Right lobe of liver (tissue), 6 donors: ENCODE measurements at regions not wholly inside any gene's neighbourhood (a gene's known extent, or its start where the extent isn't known, plus 50 kb on each side); places are given as distances from the start of the nearest gene placed in this dataset.

ENCODE experiments used
- ATAC-seq, 4 donors: fragments of 200-7000 bp; cut with Tn5 transposase; one replicate each; pipeline ENCODE4 v1.9.1; 2020; ENCODE audit warnings: mild to moderate bottlenecking in 4 of 4, moderate library complexity in 4 of 4
- DNase-seq, 3 donors: peaks; one replicate each; pipeline ENCODE4 v3.0.0-alpha.2; 2020
- H3K27ac ChIP-seq, 3 donors: fragments of 200-600 bp; one replicate each; pipeline ENCODE4 v1.8.0; 2022
- H3K27me3 ChIP-seq, 2 donors: fragments of 200-600 bp; one replicate each; pipeline ENCODE4 v1.8.0; 2022
- H3K36me3 ChIP-seq, 4 donors: fragments of 200-600 bp; sonication (generic) in 1 of 4; one replicate each; pipeline versions ENCODE4 v1.5.1 to v1.8.0; 2017 to 2022; ENCODE audit warnings: control low read depth in 1 of 4
- H3K4me1 ChIP-seq, 4 donors: fragments of 200-600 bp; sonication (generic) in 1 of 4; one replicate each; pipeline versions ENCODE4 v1.5.1 to v1.8.0; 2017 to 2022; ENCODE audit warnings: control low read depth in 1 of 4
- H3K4me3 ChIP-seq, 3 donors: fragments of 200-600 bp; one replicate each; pipeline ENCODE4 v1.8.0; 2022
- H3K9me3 ChIP-seq, 4 donors: fragments of 200-600 bp; sonication (generic) in 1 of 4; one replicate each; pipeline versions ENCODE4 v1.5.1 to v1.8.0; 2017 to 2022; ENCODE audit warnings: control low read depth in 1 of 4
- CTCF ChIP-seq, 4 donors: fragments of 200-600 bp in 3 of 4; fragments of 450-650 bp in 1 of 4; IDR thresholded peaks; one replicate each; pipeline versions ENCODE4 v1.5.1 to v1.8.0; 2016 to 2022; ENCODE audit warnings: antibody characterized with exemption in 4 of 4, mild to moderate bottlenecking in 2 of 4
- POLR2A ChIP-seq: fragments of 450-650 bp; IDR thresholded peaks from one replicate; pipeline ENCODE4 v1.6.1; 2017; ENCODE audit warnings: antibody characterized with exemption, mild to moderate bottlenecking
- WGBS: methylation state at CpG from one replicate; pipeline ENCODE4 v1.1.6; 2018; ENCODE audit warnings: low coverage, low lambda C conversion rate; ENCODE audit not compliant: insufficient coverage; ENCODE audit errors: missing lambda C conversion rate; 5-methylcytosine and 5-hydroxymethylcytosine counted together
- intact Hi-C, 2 donors: fragments of 100-400 bp; cut with DNase I; formaldehyde crosslinking; loops; one replicate each; pipeline versions ENCODE4 v1.11.2 to v1.14.1; 2022
- donor health status: DM: no; HTN: yes; CAD: no.
- donor health status: DM: no; HTN: no; CAD: no.
- donor health status: DM: no; HTN: no; CAD: no.
- donor health status: DM: no; HTN: yes; CAD: no.
- donor health status: DM: no; HTN: yes; CAD: no.

- Histone ChIP-seq H3K27ac (no peak overlapping the region), H3K27me3 (no peaks in the 10 kb centered on the region), H3K9me3 (no peaks in the 10 kb centered on the region), H3K4me3 (no peak overlapping the region), H3K4me1 (no peaks in the 10 kb centered on the region), H3K36me3 (no peaks in the 10 kb centered on the region)
- no peak for ATAC-seq
- TF ChIP-seq CTCF (IDR thresholded peaks at IDR 0.05) (peak; percentile 30 to 51 (median 45)), POLR2A (no peak)
- no peak for DNase-seq
- intact Hi-C loops, result no loop called here
- 57% methylated on average over 5 of the region's 5 CpGs for WGBS
Measured at GRCh38 chr10:61606959-61607907, 55.5 kb upstream of the CABCOCO1 start.

- ATAC-seq (no peak), DNase-seq (no peak)
- no peaks in the 10 kb centered on the region for H3K9me3 ChIP-seq
- no peaks in the 10 kb centered on the region for H3K36me3 ChIP-seq
- H3K4me1 ChIP-seq, result no peaks in the 10 kb centered on the region
- no peaks in the 10 kb centered on the region for H3K27me3 ChIP-seq
- no peak overlapping the region for H3K27ac ChIP-seq
- intact Hi-C loops, result no loop called here
- no peak overlapping the region for H3K4me3 ChIP-seq
- TF ChIP-seq POLR2A (no peak), CTCF (IDR thresholded peaks at IDR 0.05) (no peak)
- 63% methylated on average over 1 of the region's 1 CpG for WGBS
Measured at GRCh38 chr10:61605221-61605620, 57.5 kb upstream of the CABCOCO1 start.

DNA sequence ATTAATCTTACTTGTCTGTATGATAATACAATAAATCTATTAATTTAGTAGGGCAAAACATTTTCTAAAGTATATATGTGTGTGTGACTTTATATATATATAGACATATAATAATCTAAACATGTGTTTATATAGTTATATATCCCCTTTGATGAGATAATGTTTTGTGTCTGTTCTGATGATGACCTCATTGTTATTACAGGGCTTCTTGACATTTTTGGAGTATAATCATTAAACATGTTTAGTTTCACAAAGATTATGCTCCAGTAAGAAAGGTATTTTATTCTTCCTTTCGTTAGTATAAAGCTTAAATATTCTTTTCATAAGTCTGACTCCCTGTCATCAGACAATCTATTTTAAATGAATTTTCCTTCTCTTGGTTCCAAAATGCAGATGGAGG, 62.3 kb upstream of the CABCOCO1 start:
- 22% methylated on average over 1 of the region's 1 CpG for WGBS
- Histone ChIP-seq H3K4me1 (no peaks in the 10 kb centered on the region), H3K9me3 (no peaks in the 10 kb centered on the region), H3K27me3 (no peaks in the 10 kb centered on the region), H3K27ac (no peak overlapping the region), H3K36me3 (no peaks in the 10 kb centered on the region), H3K4me3 (no peak overlapping the region)
- DNase-seq, result no peak
- TF ChIP-seq CTCF (IDR thresholded peaks at IDR 0.05) (no peak), POLR2A (no peak)
- no peak for ATAC-seq
- intact Hi-C loops, result no loop called here

DNA sequence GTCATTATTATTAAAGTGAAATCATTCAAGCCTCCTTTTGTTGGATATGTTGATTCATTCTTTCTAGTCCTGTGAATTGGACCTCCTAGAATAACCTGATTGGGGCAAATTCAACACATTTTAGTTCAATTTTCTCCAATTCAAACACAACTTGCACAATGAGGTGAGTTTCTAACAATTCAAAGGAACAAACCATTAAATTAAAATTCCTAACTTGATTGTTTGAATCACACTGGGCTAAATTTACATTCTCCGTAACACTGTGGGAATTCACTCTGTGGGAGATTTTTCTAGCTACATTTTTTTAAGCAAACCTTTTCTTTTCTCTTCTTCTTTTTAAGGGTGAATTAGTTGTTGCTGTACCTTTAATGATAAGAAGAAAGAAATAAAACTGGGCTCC, 68.3 kb upstream of the CABCOCO1 start:
- 28% methylated on average over 1 of the region's 1 CpG for WGBS

More for the DNA sequence above, 68.3 kb upstream of the CABCOCO1 start:
- Histone ChIP-seq H3K4me1 (no peaks in the 10 kb centered on the region), H3K4me3 (no peak overlapping the region), H3K9me3 (no peaks in the 10 kb centered on the region), H3K27me3 (no peaks in the 10 kb centered on the region), H3K36me3 (no peaks in the 10 kb centered on the region), H3K27ac (no peak overlapping the region)
- no peak for TF ChIP-seq POLR2A
- no peak for TF ChIP-seq CTCF (IDR thresholded peaks at IDR 0.05)
- ATAC-seq (no peak), DNase-seq (no peak)
- intact Hi-C loops, result no loop called here
